T47D (cell line): ENCODE measurements at regions not wholly inside any gene's neighbourhood (a gene's known extent, or its start where the extent isn't known, plus 50 kb on each side); places are given as distances from the start of the nearest gene placed in this dataset.
"Not testable (repeated sequence)": the region's sequence is repeated elsewhere in the genome, so short reads cannot be mapped to it uniquely, and the experiment has no call there.

Experiments
- DNase-seq, 2 experiments: peaks; one replicate each; pipeline versions ENCODE4 v3.0.0 to v3.0.0-alpha.2; 2011 to 2012; ENCODE audit warnings: low read depth in 1 of 2, low spot score in 1 of 2
- JUND ChIP-seq: IDR thresholded peaks from 2 replicates; pipeline ENCODE4 v1.6.1; 2012; ENCODE audit warnings: low read depth
- in situ Hi-C: cut with HindIII; loops from 2 replicates; pipeline ENCODE4 v1.10.0; 2016; ENCODE audit warnings: low sequenced_read_pairs, low pct_unique_long_range_greater_than_20kb

GRCh38 chr4:123528501-123529277 lies 132.1 kb downstream of the SPRY1 start:
- in situ Hi-C loops: no loop called here
- DNase-seq: no peak
- no peak for TF ChIP-seq JUND

GRCh38 chr4:123529278-123529568 lies 132.6 kb downstream of the SPRY1 start:
- no peak for TF ChIP-seq JUND
- in situ Hi-C loops: no loop called here

GRCh38 chr4:123530357-123530756 lies 133.8 kb downstream of the SPRY1 start:
- TF ChIP-seq JUND: no peak
- in situ Hi-C loops: no loop called here
- no peak for DNase-seq

More at GRCh38 chr4:123529278-123529568, 132.6 kb downstream of the SPRY1 start:
- no peak for DNase-seq

- DNase-seq: no peak
- TF ChIP-seq JUND: no peak
- in situ Hi-C loops: no loop called here
Measured at GRCh38 chr4:123535037-123535748, 138.6 kb downstream of the SPRY1 start.

- no peak for DNase-seq
- no peak for TF ChIP-seq JUND
- in situ Hi-C loops: no loop called here
Measured at GRCh38 chr4:123536225-123536624, 139.6 kb downstream of the SPRY1 start.

GRCh38 chr4:123537906-123538402 lies 141.4 kb downstream of the SPRY1 start:
- in situ Hi-C loops, DNase-seq: not testable (repeated sequence)

GRCh38 chr4:123545667-123546572 lies 149.3 kb downstream of the SPRY1 start:
- no peak for DNase-seq
- in situ Hi-C loops: no loop called here
- TF ChIP-seq JUND: no peak

- DNase-seq: no peak
- TF ChIP-seq JUND: no peak
- in situ Hi-C loops: no loop called here
Measured at GRCh38 chr4:123546573-123547060, 150.0 kb downstream of the SPRY1 start.

- DNase-seq: no peak
- in situ Hi-C loops: no loop called here
- no peak for TF ChIP-seq JUND
Measured at GRCh38 chr4:123547216-123548165, 150.9 kb downstream of the SPRY1 start.

- no peak for DNase-seq
- in situ Hi-C loops: no loop called here
Measured at GRCh38 chr4:123553279-123553678, 156.7 kb downstream of the SPRY1 start.

GRCh38 chr4:123553733-123554637 lies 157.4 kb downstream of the SPRY1 start:
- DNase-seq: no peak
- no peak for TF ChIP-seq JUND
- in situ Hi-C loops: no loop called here

More at GRCh38 chr4:123553279-123553678, 156.7 kb downstream of the SPRY1 start:
- no peak for TF ChIP-seq JUND
